ENCODE measurements at regions not wholly inside any gene's neighbourhood (a gene's known extent, or its start where the extent isn't known, plus 50 kb on each side); places are given as distances from the start of the nearest gene placed in this dataset.

GRCh38 chrX:20472620-20473258 lies 206.0 kb upstream of the RPS6KA3 start:
- DNase-seq (ENCODE audit: low spot score) = no peak

GRCh38 chrX:20472148-20472547 lies 205.4 kb upstream of the RPS6KA3 start:
- no peak for DNase-seq (ENCODE audit: low spot score)

- no peak for DNase-seq (ENCODE audit: low spot score)
Measured at GRCh38 chrX:20471483-20471882, 204.8 kb upstream of the RPS6KA3 start.

- DNase-seq (ENCODE audit: low spot score) = no peak
Measured at GRCh38 chrX:20463296-20464075, 196.8 kb upstream of the RPS6KA3 start.

DNA sequence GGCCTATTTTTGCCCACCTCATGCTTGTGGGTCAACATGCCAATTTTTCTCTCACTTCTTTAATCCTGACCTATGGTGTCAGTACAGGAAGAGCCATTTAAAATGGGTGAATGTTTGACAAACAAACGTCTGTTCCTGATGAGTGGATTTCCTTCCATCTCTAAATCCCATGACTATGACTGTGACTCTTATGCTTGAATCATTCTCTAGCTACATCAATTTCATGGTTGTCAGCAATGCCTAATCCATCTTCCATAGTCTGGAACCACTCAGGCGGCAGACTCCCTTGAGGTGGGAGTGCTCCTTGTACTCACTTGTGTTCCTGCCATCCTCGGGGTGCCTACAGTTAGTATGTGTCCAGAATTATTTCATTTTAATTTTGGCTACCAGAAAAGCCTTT lies 194.9 kb upstream of the RPS6KA3 start:
- no peak for DNase-seq (ENCODE audit: low spot score)

GRCh38 chrX:20461002-20461401 lies 194.3 kb upstream of the RPS6KA3 start:
- DNase-seq (ENCODE audit: low spot score) = no peak

DNA sequence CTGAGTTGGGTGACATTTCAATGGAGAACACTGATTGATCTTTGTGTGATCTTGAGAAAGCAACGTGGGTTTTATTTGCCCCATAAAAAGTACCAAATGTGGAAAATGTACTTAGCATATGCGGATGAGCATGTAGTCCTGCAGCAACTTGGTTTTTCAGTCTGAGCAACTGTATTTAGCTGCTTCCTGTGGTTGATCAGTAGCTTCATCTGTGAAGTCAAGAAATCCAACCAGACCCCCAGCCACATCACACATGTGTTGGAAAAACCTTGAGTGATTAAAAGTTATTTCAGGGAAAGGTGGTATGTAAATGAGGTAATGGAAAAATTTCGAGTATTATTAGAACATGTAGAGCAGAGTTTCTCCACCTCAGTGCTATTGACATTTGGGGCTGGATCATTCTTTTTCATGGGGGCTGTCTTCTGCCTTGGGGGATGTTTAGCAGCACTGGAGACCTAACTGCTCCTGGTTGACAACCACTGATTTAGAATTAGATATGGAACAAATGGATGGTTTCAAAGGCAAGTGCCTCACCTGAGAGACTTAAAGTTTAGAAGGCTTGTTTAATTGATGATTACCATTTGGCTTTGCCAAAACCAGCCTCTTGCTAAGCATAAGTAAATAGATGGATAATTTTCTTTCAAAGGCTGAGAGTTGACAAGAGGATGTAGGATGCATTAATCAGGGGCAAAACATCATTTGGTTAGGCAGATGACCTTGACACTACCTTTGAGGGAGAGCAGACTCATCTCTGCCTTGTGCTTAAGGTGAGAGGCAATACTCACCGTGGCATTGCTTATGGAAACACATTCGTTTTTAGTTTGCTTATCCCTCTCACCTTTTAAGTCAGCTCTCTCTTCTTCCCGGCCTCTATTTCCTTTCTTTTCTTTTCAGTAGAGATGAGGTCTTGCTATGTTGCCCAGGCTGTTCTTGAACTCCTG lies 193.0 kb upstream of the RPS6KA3 start:
- DNase-seq (ENCODE audit: low spot score) = no peak

GRCh38 chrX:20456971-20457370 lies 190.3 kb upstream of the RPS6KA3 start:
- no peak for DNase-seq (ENCODE audit: low spot score)

DNA sequence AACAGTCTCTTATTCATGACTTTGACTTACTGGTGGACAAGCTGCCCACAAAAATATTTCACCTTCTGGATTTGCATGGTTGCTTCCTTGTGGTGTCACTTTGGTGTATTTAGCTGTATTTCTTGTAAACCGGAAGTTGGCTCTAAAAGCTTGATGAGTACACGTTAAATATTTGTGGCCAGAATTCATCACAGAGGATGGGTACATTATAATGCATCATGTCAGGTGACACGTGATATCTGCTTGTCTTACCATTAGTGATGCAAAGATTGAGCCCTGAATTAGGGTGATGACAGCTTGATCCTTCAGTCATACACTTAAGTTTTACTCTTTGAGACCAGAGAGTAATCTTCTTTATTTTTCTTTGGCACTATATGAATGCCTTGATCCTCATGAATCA lies 188.3 kb upstream of the RPS6KA3 start:
- DNase-seq (ENCODE audit: low spot score) = no peak

DNA sequence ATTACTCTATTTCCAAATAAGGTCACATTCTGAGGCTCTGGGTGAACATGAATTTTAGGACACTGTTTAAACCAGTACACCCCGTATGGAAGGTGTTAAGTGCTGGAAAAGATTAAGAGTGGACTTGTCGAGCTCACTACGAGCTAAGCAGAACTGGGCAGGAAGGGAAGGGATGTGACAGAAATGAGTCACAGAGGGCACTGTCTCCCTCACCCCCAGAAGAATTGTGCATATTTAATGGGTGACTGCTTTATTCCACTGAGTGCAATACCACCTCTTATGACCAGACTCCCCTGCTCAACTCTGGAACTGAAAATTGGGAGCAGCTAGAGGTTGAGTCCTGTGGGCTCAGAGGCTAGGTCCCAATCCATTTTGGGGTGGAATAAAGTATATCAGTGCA lies 187.4 kb upstream of the RPS6KA3 start:
- no peak for DNase-seq (ENCODE audit: low spot score)

- DNase-seq (ENCODE audit: low spot score) = no peak
Measured at GRCh38 chrX:20452487-20452886, 185.8 kb upstream of the RPS6KA3 start.

GRCh38 chrX:20451929-20452328 lies 185.2 kb upstream of the RPS6KA3 start:
- no peak for DNase-seq (ENCODE audit: low spot score)

GRCh38 chrX:20445109-20445508 lies 178.4 kb upstream of the RPS6KA3 start:
- DNase-seq (ENCODE audit: low spot score) = no peak

- DNase-seq (ENCODE audit: low spot score) = peak; percentile 56
Measured at GRCh38 chrX:20442597-20442996, 175.9 kb upstream of the RPS6KA3 start.

DNA sequence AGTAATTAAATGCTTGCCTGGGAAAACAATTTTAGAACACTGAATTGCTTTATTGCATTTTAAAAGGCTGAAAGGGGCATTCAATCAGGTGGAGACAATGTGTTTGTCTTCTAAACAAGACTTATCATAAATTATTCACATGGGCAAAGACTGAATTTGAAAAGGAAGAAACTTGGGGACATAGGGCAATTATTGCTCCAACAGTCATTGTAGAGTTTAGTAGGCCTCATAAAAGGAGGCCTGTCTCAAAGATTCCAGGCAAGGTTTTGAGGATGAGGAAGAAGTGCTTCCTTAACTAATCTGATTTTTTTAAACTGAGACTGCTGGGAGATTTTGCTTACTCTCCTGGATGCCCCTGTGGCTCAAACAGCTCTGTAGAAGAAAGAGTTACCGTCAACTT lies 174.4 kb upstream of the RPS6KA3 start:
- DNase-seq (ENCODE audit: low spot score) = no peak

- DNase-seq (ENCODE audit: low spot score) = no peak
Measured at GRCh38 chrX:20438871-20439526, 172.3 kb upstream of the RPS6KA3 start.

GRCh38 chrX:20437683-20438082 lies 171.0 kb upstream of the RPS6KA3 start:
- no peak for DNase-seq (ENCODE audit: low spot score)

DNA sequence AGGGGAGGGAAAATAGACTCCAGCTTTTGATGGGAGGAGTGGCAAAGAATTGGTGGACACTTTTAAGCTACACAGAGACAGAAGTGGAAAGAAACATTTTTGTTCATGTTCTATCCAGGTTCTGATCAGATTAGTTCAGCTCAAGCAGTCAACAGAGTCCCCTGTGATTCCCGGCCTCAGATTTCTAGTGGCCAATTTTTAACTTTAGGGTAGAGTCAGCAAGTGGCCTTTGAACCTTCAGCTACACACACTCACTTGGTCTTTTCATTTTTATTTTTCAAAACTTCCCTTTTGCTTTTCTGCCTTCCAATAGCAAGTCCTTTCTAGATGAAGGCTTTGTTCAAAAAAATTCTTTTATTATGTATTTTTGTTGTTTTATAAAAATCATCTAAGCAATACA lies 169.2 kb upstream of the RPS6KA3 start:
- DNase-seq (ENCODE audit: low spot score) = no peak

GRCh38 chrX:20434986-20435385 lies 168.3 kb upstream of the RPS6KA3 start:
- DNase-seq (ENCODE audit: low spot score) = no peak

DNA sequence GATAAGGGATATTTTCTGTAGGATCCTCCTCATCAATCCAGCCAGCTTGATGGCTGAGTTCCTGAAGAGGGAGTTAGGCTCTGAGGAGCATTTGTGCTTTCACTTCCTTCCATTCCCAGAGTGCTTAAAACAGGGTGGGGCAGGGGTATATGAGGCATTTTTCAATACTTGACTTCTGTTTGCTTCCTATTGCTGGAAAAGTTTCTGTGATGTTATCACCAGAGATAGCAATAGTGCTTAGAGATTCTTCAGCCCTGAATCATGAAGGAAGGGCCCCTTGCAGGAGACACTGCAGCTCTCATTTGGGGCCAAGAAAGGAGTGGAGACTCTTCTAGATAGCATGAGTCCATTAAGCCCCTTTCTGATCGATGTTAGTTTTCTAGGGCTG lies 166.7 kb upstream of the RPS6KA3 start:
- DNase-seq (ENCODE audit: low spot score) = no peak

DNA sequence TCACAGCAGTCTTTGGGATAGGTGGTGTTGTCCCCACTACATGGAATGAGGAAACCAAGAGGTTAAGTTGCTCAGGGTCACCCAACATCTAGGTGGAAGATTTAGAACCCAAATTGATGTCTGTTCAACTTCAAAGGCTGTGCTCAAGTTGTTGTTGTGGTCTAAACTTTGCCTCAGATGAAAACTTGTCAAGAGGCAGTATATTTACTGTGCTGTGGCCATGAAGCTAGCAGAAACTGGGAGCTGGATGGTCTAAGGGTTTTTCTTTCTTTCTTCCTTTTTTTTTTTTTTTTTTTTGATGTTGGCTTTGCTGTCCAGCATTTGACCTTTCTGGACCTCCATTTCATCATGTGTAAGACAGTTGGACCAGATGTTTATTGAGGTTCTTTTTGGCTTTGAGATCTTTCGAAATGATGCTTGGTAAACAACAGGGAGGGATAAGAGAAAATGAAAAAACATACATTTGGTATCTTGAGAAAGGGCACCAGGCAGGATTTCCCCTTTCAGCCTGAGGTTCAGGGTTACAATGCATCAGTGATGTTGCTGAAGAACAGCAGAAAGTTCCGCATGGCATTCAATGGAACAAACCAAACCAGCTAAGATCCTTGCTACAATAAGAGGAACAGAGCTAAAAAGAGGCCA lies 166.2 kb upstream of the RPS6KA3 start:
- DNase-seq (ENCODE audit: low spot score) = no peak

- no peak for DNase-seq (ENCODE audit: low spot score)
Measured at GRCh38 chrX:20432048-20432447, 165.3 kb upstream of the RPS6KA3 start.

Data from hematopoietic multipotent progenitor cell treated with erythropoietin and hydrocortisone succinate and interleukin-3 and kit ligand, for 15 days (in vitro differentiated cells).